RWPE2 (cell line): ENCODE measurements at regions not wholly inside any gene's neighbourhood (a gene's known extent, or its start where the extent isn't known, plus 50 kb on each side); places are given as distances from the start of the nearest gene placed in this dataset.

Source experiments
- ATAC-seq: fragments of 200-7000 bp; cut with Tn5 transposase; 3 replicates; pipeline ENCODE4 v1.9.1; 2021; ENCODE audit warnings: low read depth
- DNase-seq: peaks from one replicate; pipeline ENCODE4 v3.0.0-alpha.2; 2020; ENCODE audit warnings: low spot score
- H3K27ac ChIP-seq: fragments of 450-650 bp; 2 replicates; pipeline ENCODE4 v1.5.1; 2017; ENCODE audit warnings: mild to moderate bottlenecking; ENCODE audit not compliant: poor library complexity, severe bottlenecking
- H3K27me3 ChIP-seq: fragments of 250-450 bp; sonication (Bioruptor Pico); 2 replicates; pipeline ENCODE4 v1.5.1; 2021; ENCODE audit warnings: mild to moderate bottlenecking, moderate library complexity; ENCODE audit not compliant: insufficient read depth, poor library complexity, severe bottlenecking
- H3K36me3 ChIP-seq: fragments of 250-450 bp; sonication (Bioruptor Pico); 2 replicates; pipeline ENCODE4 v1.5.1; 2020; ENCODE audit warnings: low read depth, mild to moderate bottlenecking, moderate library complexity
- H3K4me1 ChIP-seq: fragments of 250-450 bp; sonication (Bioruptor Pico); 2 replicates; pipeline ENCODE4 v1.5.1; 2021; ENCODE audit warnings: mild to moderate bottlenecking, moderate library complexity; ENCODE audit not compliant: insufficient read depth, poor library complexity, severe bottlenecking
- H3K4me3 ChIP-seq: fragments of 250-450 bp; sonication (Bioruptor Pico); 2 replicates; pipeline ENCODE4 v1.5.1; 2021; ENCODE audit warnings: mild to moderate bottlenecking, moderate library complexity; ENCODE audit not compliant: severe bottlenecking
- H3K9me3 ChIP-seq: fragments of 250-450 bp; sonication (Bioruptor Pico); 2 replicates; pipeline ENCODE4 v1.5.1; 2021; ENCODE audit warnings: mild to moderate bottlenecking, moderate library complexity; ENCODE audit not compliant: severe bottlenecking
- TF ChIP-seq, protein P1 (sequence below): fragments of 450-650 bp; IDR thresholded peaks from one replicate; pipeline ENCODE4 v1.5.1; 2017; ENCODE audit warnings: mild to moderate bottlenecking, moderate library complexity; ENCODE audit not compliant: poor library complexity, severe bottlenecking

- H3K9me3 ChIP-seq, result no peaks in the 10 kb centered on the region
- no peaks in the 10 kb centered on the region for H3K36me3 ChIP-seq
- peaks cover 5% of the 10 kb centered on the region for H3K27me3 ChIP-seq
- DNase-seq, result peak; percentile 20
- no peak overlapping the region for H3K4me3 ChIP-seq
- TF ChIP-seq, protein P1, sequence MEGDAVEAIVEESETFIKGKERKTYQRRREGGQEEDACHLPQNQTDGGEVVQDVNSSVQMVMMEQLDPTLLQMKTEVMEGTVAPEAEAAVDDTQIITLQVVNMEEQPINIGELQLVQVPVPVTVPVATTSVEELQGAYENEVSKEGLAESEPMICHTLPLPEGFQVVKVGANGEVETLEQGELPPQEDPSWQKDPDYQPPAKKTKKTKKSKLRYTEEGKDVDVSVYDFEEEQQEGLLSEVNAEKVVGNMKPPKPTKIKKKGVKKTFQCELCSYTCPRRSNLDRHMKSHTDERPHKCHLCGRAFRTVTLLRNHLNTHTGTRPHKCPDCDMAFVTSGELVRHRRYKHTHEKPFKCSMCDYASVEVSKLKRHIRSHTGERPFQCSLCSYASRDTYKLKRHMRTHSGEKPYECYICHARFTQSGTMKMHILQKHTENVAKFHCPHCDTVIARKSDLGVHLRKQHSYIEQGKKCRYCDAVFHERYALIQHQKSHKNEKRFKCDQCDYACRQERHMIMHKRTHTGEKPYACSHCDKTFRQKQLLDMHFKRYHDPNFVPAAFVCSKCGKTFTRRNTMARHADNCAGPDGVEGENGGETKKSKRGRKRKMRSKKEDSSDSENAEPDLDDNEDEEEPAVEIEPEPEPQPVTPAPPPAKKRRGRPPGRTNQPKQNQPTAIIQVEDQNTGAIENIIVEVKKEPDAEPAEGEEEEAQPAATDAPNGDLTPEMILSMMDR, result no peak
- no peaks in the 10 kb centered on the region for H3K4me1 ChIP-seq
- no peak overlapping the region for H3K27ac ChIP-seq
- 0 out of 3 replicates have a peak, but pooled peaks have one; percentile 34 for ATAC-seq
These were observed 179.5 kb upstream of the NSMCE3 start for GRCh38 chr15:29449136-29449535.

DNA sequence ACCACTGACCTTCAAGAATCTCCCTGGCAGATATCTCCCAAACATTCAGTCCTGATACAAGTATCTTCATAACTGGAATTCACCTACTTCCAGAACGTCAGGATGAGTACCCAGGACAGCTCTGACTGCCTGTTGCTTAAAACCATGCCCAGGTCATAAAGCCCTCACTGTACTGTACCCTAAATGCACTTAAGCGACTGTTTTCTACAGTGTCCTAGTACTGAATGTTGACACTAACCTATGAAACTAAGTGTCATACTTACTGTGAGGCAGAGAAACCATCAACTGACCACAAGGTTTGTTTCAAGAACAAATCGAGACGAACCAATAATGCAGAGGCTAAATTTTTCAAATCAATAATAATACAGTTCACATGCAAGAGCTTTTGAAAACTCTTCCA lies 178.7 kb upstream of the NSMCE3 start:
- peaks cover 5% of the 10 kb centered on the region for H3K27me3 ChIP-seq
- TF ChIP-seq, protein P1, result no peak
- no peaks in the 10 kb centered on the region for H3K4me1 ChIP-seq
- H3K27ac ChIP-seq, result no peak overlapping the region
- no peak overlapping the region for H3K4me3 ChIP-seq
- ATAC-seq (no peak), DNase-seq (no peak)
- no peaks in the 10 kb centered on the region for H3K9me3 ChIP-seq
- no peaks in the 10 kb centered on the region for H3K36me3 ChIP-seq

GRCh38 chr15:29446480-29446879 lies 176.9 kb upstream of the NSMCE3 start:
- DNase-seq, result no peak
- no peak for ATAC-seq
- Histone ChIP-seq H3K27me3 (peaks cover 5% of the 10 kb centered on the region), H3K4me1 (no peaks in the 10 kb centered on the region), H3K27ac (no peak overlapping the region), H3K4me3 (no peak overlapping the region), H3K9me3 (no peaks in the 10 kb centered on the region), H3K36me3 (no peaks in the 10 kb centered on the region)
- TF ChIP-seq, protein P1, result no peak

- TF ChIP-seq, protein P1, result no peak
- no peaks in the 10 kb centered on the region for H3K27me3 ChIP-seq
- H3K36me3 ChIP-seq, result no peaks in the 10 kb centered on the region
- DNase-seq (no peak), ATAC-seq (no peak)
- H3K4me1 ChIP-seq, result no peaks in the 10 kb centered on the region
- H3K4me3 ChIP-seq, result no peak overlapping the region
- no peak overlapping the region for H3K27ac ChIP-seq
- H3K9me3 ChIP-seq, result no peaks in the 10 kb centered on the region
These were observed 172.9 kb upstream of the NSMCE3 start for GRCh38 chr15:29442532-29442931.

GRCh38 chr15:29440541-29440940 lies 170.9 kb upstream of the NSMCE3 start:
- H3K4me1 ChIP-seq, result no peaks in the 10 kb centered on the region
- H3K27me3 ChIP-seq, result no peaks in the 10 kb centered on the region
- TF ChIP-seq, protein P1, result no peak
- DNase-seq (no peak), ATAC-seq (no peak)
- H3K9me3 ChIP-seq, result no peaks in the 10 kb centered on the region
- no peak overlapping the region for H3K4me3 ChIP-seq
- no peaks in the 10 kb centered on the region for H3K36me3 ChIP-seq
- H3K27ac ChIP-seq, result no peak overlapping the region
